K562 (cell line): ENCODE measurements at regions not wholly inside any gene's neighbourhood (a gene's known extent, or its start where the extent isn't known, plus 50 kb on each side); places are given as distances from the start of the nearest gene placed in this dataset.

Experiments
- CREB1 ChIP-seq, 2 experiments: sonication (generic) in 1 of 2; formaldehyde crosslinking in 1 of 2; IDR thresholded peaks; 2 replicates each; pipeline versions ENCODE4 v1.6.1 to v1.8.0; 2012 to 2022; ENCODE audit warnings: inconsistent platforms in 1 of 2, mild to moderate bottlenecking in 1 of 2, missing genetic modification reagents in 1 of 2, moderate library complexity in 1 of 2
- HDAC6 ChIP-seq: IDR thresholded peaks from 2 replicates; pipeline ENCODE4 v1.6.1; 2012; ENCODE audit warnings: low read depth, mild to moderate bottlenecking, control low read depth, inconsistent platforms, low read length, moderate library complexity
- MTA3 ChIP-seq: fragments of 450-650 bp; formaldehyde crosslinking; IDR thresholded peaks from 2 replicates; pipeline ENCODE4 v1.6.1; 2017; ENCODE audit warnings: mild to moderate bottlenecking, borderline replicate concordance
- NFE2L1 ChIP-seq: fragments of 450-650 bp; IDR thresholded peaks from 2 replicates; pipeline ENCODE4 v1.6.1; 2016; ENCODE audit warnings: missing genetic modification characterization, low read depth, mild to moderate bottlenecking, missing compliant biosample characterization, moderate library complexity, borderline replicate concordance
- POLR2A ChIP-seq: fragments of 450-650 bp; conservative IDR thresholded peaks from 2 replicates; pipeline ENCODE4 v1.6.1; 2016
- POLR2AphosphoS5 ChIP-seq: IDR thresholded peaks from 2 replicates; pipeline ENCODE4 v1.6.1; 2011; ENCODE audit warnings: mild to moderate bottlenecking, low read depth, low read length, moderate library complexity; ENCODE audit not compliant: control insufficient read depth, insufficient read depth
- ZNF23 ChIP-seq: fragments of 250-450 bp; sonication (Bioruptor Pico); IDR thresholded peaks from 2 replicates; pipeline ENCODE4 v1.4.0; 2020; ENCODE audit warnings: mild to moderate bottlenecking
- TF ChIP-seq, protein P1 (sequence below), 3 experiments: IDR thresholded peaks in 2 of 3; conservative IDR thresholded peaks in 1 of 3; 2 replicates each; pipeline ENCODE4 v1.5.1; 2011 to 2012; ENCODE audit warnings: low read length in 3 of 3, mild to moderate bottlenecking in 3 of 3, control low read depth in 2 of 3, improper control_type of control experiment in 1 of 3, inconsistent platforms in 1 of 3, low read depth in 1 of 3, mixed read lengths in 1 of 3, moderate library complexity in 1 of 3; ENCODE audit not compliant: insufficient read depth in 2 of 3
- TF ChIP-seq, protein P2 (sequence below): sonication (generic); formaldehyde crosslinking; IDR thresholded peaks from 2 replicates; pipeline ENCODE4 v1.8.1; 2023; ENCODE audit warnings: mild to moderate bottlenecking, missing genetic modification reagents
- TF ChIP-seq, protein P3 (sequence below), 2 experiments: fragments of 450-650 bp; formaldehyde crosslinking in 1 of 2; IDR thresholded peaks; 2 replicates each; pipeline versions ENCODE4 v1.4.0 to v1.6.1; 2014 to 2020; ENCODE audit warnings: mild to moderate bottlenecking in 2 of 2, borderline replicate concordance in 1 of 2, low read depth in 1 of 2

DNA sequence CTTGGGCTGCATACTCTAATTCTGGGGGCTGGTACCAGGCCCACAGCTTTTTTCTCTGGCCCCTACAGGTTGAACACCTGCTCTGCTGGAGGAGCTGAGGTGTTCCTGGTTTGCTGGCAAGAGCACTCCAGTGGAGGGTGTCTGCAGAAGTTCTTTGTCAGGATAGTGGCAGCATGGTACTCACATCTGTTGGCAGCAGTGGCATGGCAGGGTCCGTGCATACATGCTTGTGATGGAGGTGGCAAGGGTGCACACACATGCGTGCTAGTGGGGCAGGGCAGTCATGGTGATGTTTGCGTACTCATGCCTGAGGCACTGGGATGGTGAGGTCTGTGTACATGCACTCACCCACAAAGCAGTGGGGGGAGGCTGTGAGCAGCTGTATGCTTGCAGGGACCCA lies 235.5 kb upstream of the KLF8 start:
- TF ChIP-seq HDAC6: no peak
- TF ChIP-seq POLR2A: no peak
- TF ChIP-seq, protein P1, sequence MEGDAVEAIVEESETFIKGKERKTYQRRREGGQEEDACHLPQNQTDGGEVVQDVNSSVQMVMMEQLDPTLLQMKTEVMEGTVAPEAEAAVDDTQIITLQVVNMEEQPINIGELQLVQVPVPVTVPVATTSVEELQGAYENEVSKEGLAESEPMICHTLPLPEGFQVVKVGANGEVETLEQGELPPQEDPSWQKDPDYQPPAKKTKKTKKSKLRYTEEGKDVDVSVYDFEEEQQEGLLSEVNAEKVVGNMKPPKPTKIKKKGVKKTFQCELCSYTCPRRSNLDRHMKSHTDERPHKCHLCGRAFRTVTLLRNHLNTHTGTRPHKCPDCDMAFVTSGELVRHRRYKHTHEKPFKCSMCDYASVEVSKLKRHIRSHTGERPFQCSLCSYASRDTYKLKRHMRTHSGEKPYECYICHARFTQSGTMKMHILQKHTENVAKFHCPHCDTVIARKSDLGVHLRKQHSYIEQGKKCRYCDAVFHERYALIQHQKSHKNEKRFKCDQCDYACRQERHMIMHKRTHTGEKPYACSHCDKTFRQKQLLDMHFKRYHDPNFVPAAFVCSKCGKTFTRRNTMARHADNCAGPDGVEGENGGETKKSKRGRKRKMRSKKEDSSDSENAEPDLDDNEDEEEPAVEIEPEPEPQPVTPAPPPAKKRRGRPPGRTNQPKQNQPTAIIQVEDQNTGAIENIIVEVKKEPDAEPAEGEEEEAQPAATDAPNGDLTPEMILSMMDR (IDR thresholded peaks at IDR 0.05 in 2 of 3, conservative IDR thresholded peaks at IDR 0.05 in 1 of 3; ENCODE audit: insufficient read depth in 2 of 3, low read depth in 1 of 3, low read length in 3 of 3): no peak
- TF ChIP-seq CREB1 (IDR thresholded peaks at IDR 0.05): no peak
- TF ChIP-seq CREB1 (CRISPR knock-in tag; IDR thresholded peaks at IDR 0.05): no peak
- TF ChIP-seq, protein P2, sequence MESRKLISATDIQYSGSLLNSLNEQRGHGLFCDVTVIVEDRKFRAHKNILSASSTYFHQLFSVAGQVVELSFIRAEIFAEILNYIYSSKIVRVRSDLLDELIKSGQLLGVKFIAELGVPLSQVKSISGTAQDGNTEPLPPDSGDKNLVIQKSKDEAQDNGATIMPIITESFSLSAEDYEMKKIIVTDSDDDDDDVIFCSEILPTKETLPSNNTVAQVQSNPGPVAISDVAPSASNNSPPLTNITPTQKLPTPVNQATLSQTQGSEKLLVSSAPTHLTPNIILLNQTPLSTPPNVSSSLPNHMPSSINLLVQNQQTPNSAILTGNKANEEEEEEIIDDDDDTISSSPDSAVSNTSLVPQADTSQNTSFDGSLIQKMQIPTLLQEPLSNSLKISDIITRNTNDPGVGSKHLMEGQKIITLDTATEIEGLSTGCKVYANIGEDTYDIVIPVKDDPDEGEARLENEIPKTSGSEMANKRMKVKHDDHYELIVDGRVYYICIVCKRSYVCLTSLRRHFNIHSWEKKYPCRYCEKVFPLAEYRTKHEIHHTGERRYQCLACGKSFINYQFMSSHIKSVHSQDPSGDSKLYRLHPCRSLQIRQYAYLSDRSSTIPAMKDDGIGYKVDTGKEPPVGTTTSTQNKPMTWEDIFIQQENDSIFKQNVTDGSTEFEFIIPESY (CRISPR knock-in tag): no peak
- TF ChIP-seq NFE2L1 (tag): no peak
- TF ChIP-seq, protein P3, sequence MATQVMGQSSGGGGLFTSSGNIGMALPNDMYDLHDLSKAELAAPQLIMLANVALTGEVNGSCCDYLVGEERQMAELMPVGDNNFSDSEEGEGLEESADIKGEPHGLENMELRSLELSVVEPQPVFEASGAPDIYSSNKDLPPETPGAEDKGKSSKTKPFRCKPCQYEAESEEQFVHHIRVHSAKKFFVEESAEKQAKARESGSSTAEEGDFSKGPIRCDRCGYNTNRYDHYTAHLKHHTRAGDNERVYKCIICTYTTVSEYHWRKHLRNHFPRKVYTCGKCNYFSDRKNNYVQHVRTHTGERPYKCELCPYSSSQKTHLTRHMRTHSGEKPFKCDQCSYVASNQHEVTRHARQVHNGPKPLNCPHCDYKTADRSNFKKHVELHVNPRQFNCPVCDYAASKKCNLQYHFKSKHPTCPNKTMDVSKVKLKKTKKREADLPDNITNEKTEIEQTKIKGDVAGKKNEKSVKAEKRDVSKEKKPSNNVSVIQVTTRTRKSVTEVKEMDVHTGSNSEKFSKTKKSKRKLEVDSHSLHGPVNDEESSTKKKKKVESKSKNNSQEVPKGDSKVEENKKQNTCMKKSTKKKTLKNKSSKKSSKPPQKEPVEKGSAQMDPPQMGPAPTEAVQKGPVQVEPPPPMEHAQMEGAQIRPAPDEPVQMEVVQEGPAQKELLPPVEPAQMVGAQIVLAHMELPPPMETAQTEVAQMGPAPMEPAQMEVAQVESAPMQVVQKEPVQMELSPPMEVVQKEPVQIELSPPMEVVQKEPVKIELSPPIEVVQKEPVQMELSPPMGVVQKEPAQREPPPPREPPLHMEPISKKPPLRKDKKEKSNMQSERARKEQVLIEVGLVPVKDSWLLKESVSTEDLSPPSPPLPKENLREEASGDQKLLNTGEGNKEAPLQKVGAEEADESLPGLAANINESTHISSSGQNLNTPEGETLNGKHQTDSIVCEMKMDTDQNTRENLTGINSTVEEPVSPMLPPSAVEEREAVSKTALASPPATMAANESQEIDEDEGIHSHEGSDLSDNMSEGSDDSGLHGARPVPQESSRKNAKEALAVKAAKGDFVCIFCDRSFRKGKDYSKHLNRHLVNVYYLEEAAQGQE (IDR thresholded peaks at IDR 0.05; ENCODE audit: borderline replicate concordance): no peak
- TF ChIP-seq, protein P3 (CRISPR knock-in tag; IDR thresholded peaks at IDR 0.05; ENCODE audit: low read depth): no peak
- TF ChIP-seq ZNF23 (CRISPR knock-in tag): no peak
- no peak for TF ChIP-seq MTA3
- TF ChIP-seq POLR2AphosphoS5: no peak
